ENCODE measurements at regions not wholly inside any gene's neighbourhood (a gene's known extent, or its start where the extent isn't known, plus 50 kb on each side); places are given as distances from the start of the nearest gene placed in this dataset.

DNA sequence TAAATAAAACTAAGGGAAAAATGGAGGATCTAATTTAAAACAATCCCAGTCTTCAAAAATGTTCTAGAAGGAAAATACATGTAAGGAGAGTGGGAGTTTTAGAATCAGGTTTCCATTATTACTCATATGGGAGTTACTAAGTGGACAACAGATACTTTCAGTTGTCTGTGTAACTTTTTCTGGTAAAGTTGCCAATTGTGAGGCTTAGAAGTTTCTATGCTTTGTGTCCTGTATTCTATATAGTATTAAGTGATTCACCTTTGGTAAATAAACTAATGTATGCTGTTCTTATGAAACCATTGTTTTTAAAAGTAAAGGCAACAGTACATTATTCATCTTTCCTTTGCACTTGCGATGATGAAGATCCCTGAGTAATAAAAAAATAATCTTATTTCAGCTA lies 274.9 kb downstream of the NR4A2 start:
- no peak for TF ChIP-seq EP300 (IDR thresholded peaks at IDR 0.05)
- no peak for TF ChIP-seq POLR2A (IDR thresholded peaks at IDR 0.05)
- TF ChIP-seq, protein P1, sequence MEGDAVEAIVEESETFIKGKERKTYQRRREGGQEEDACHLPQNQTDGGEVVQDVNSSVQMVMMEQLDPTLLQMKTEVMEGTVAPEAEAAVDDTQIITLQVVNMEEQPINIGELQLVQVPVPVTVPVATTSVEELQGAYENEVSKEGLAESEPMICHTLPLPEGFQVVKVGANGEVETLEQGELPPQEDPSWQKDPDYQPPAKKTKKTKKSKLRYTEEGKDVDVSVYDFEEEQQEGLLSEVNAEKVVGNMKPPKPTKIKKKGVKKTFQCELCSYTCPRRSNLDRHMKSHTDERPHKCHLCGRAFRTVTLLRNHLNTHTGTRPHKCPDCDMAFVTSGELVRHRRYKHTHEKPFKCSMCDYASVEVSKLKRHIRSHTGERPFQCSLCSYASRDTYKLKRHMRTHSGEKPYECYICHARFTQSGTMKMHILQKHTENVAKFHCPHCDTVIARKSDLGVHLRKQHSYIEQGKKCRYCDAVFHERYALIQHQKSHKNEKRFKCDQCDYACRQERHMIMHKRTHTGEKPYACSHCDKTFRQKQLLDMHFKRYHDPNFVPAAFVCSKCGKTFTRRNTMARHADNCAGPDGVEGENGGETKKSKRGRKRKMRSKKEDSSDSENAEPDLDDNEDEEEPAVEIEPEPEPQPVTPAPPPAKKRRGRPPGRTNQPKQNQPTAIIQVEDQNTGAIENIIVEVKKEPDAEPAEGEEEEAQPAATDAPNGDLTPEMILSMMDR (IDR thresholded peaks at IDR 0.05): no peak

Measured in ovary (tissue), 3 donors.